ENCODE measurements at regions not wholly inside any gene's neighbourhood (a gene's known extent, or its start where the extent isn't known, plus 50 kb on each side); places are given as distances from the start of the nearest gene placed in this dataset.
"Not testable (repeated sequence)": the region's sequence is repeated elsewhere in the genome, so short reads cannot be mapped to it uniquely, and the experiment has no call there.

- Mint-ChIP-seq H3K36me3 (peaks cover 0 to 4% of the 10 kb centered on the region in 2 donors), H3K27ac (no peak overlapping the region), H3K9me3 (peaks cover 0 to 4% of the 10 kb centered on the region in 2 donors)
- DNase-seq (ENCODE audit: low spot score in 2 of 2) (no peak), ATAC-seq (no peak)
Measured at GRCh38 chr4:101630319-101630986, 160.1 kb upstream of the BANK1 start.

- Mint-ChIP-seq H3K27ac (no peak overlapping the region), H3K9me3 (no peaks in the 10 kb centered on the region), H3K36me3 (no peaks in the 10 kb centered on the region)
- DNase-seq (ENCODE audit: low spot score in 2 of 2) (no peak), ATAC-seq (no peak)
Measured at GRCh38 chr4:101621120-101621519, 169.4 kb upstream of the BANK1 start.

GRCh38 chr4:101615652-101616051 lies 174.9 kb upstream of the BANK1 start:
- H3K36me3 Mint-ChIP-seq, result no peaks in the 10 kb centered on the region
- no peaks in the 10 kb centered on the region for H3K9me3 Mint-ChIP-seq
- DNase-seq (ENCODE audit: low spot score in 2 of 2), result no peak
- H3K27ac Mint-ChIP-seq, result no peak overlapping the region
- ATAC-seq, result no peak

GRCh38 chr4:101606989-101607388 lies 183.5 kb upstream of the BANK1 start:
- DNase-seq (ENCODE audit: low spot score in 2 of 2); ATAC-seq; H3K36me3 Mint-ChIP-seq; H3K27ac Mint-ChIP-seq; H3K9me3 Mint-ChIP-seq: not testable (repeated sequence)

- Mint-ChIP-seq H3K9me3 (peaks cover 6 to 9% of the 10 kb centered on the region in 2 donors), H3K36me3 (peaks cover 0 to 9% of the 10 kb centered on the region in 2 donors), H3K27ac (no peak overlapping the region)
- ATAC-seq (no peak), DNase-seq (ENCODE audit: low spot score in 2 of 2) (no peak)
Measured at GRCh38 chr4:101604976-101605375, 185.6 kb upstream of the BANK1 start.

- H3K27ac Mint-ChIP-seq, result no peak overlapping the region
- DNase-seq (ENCODE audit: low spot score in 2 of 2) (no peak), ATAC-seq (no peak)
- no peaks in the 10 kb centered on the region for H3K9me3 Mint-ChIP-seq
- no peaks in the 10 kb centered on the region for H3K36me3 Mint-ChIP-seq
Measured at GRCh38 chr4:101600287-101600686, 190.2 kb upstream of the BANK1 start.

GRCh38 chr4:101599620-101600019 lies 190.9 kb upstream of the BANK1 start:
- peak in 1 of 2 donors; percentile 64 for ATAC-seq
- no peak overlapping the region for H3K27ac Mint-ChIP-seq
- no peaks in the 10 kb centered on the region for H3K36me3 Mint-ChIP-seq
- H3K9me3 Mint-ChIP-seq, result no peaks in the 10 kb centered on the region
- DNase-seq (ENCODE audit: low spot score in 2 of 2), result no peak

GRCh38 chr4:101596781-101597552 lies 193.6 kb upstream of the BANK1 start:
- H3K27ac Mint-ChIP-seq, result no peak overlapping the region
- H3K9me3 Mint-ChIP-seq, result no peaks in the 10 kb centered on the region
- ATAC-seq (no peak), DNase-seq (ENCODE audit: low spot score in 2 of 2) (no peak)
- H3K36me3 Mint-ChIP-seq, result no peaks in the 10 kb centered on the region

- no peak for DNase-seq (ENCODE audit: low spot score in 2 of 2)
- no peaks in the 10 kb centered on the region for H3K9me3 Mint-ChIP-seq
- H3K27ac Mint-ChIP-seq, result no peak overlapping the region
- H3K36me3 Mint-ChIP-seq, result no peaks in the 10 kb centered on the region
- no peak for ATAC-seq
Measured at GRCh38 chr4:101594588-101594987, 195.9 kb upstream of the BANK1 start.

GRCh38 chr4:101593666-101594065 lies 196.9 kb upstream of the BANK1 start:
- ATAC-seq, result no peak
- no peak overlapping the region for H3K27ac Mint-ChIP-seq
- no peak for DNase-seq (ENCODE audit: low spot score in 2 of 2)
- H3K9me3 Mint-ChIP-seq, result no peaks in the 10 kb centered on the region
- no peaks in the 10 kb centered on the region for H3K36me3 Mint-ChIP-seq

GRCh38 chr4:101584306-101584705 lies 206.2 kb upstream of the BANK1 start:
- DNase-seq (ENCODE audit: low spot score in 2 of 2), result no peak
- H3K9me3 Mint-ChIP-seq, result peaks cover 16% of the 10 kb centered on the region in 2 donors
- peaks cover 4 to 23% of the 10 kb centered on the region in 2 donors for H3K36me3 Mint-ChIP-seq
- no peak for ATAC-seq
- no peak overlapping the region for H3K27ac Mint-ChIP-seq

GRCh38 chr4:101563126-101563525 lies 215.8 kb upstream of the PPP3CA start:
- DNase-seq (ENCODE audit: low spot score in 2 of 2) (no peak), ATAC-seq (no peak)
- H3K36me3 Mint-ChIP-seq, result peaks cover 12 to 15% of the 10 kb centered on the region in 2 donors
- H3K9me3 Mint-ChIP-seq, result peaks cover 8 to 12% of the 10 kb centered on the region in 2 donors
- H3K27ac Mint-ChIP-seq, result no peak overlapping the region

- ATAC-seq (peak in 1 of 2 donors; percentile 96), DNase-seq (ENCODE audit: low spot score in 2 of 2) (no peak)
- no peak overlapping the region for H3K27ac Mint-ChIP-seq
- peaks cover 5 to 23% of the 10 kb centered on the region in 2 donors for H3K9me3 Mint-ChIP-seq
- H3K36me3 Mint-ChIP-seq, result peaks cover 12 to 18% of the 10 kb centered on the region in 2 donors
Measured at GRCh38 chr4:101556842-101557241, 209.5 kb upstream of the PPP3CA start.

- DNase-seq (ENCODE audit: low spot score in 2 of 2) (no peak), ATAC-seq (no peak)
- Mint-ChIP-seq H3K36me3 (peaks cover 12 to 18% of the 10 kb centered on the region in 2 donors), H3K27ac (no peak overlapping the region), H3K9me3 (peaks cover 5 to 23% of the 10 kb centered on the region in 2 donors)
Measured at GRCh38 chr4:101555341-101555880, 208.1 kb upstream of the PPP3CA start.

GRCh38 chr4:101540336-101540735 lies 193.0 kb upstream of the PPP3CA start:
- DNase-seq (ENCODE audit: low spot score in 2 of 2) (no peak), ATAC-seq (no peak)
- H3K36me3 Mint-ChIP-seq, result peaks cover 5 to 14% of the 10 kb centered on the region in 2 donors
- H3K9me3 Mint-ChIP-seq, result no peaks in the 10 kb centered on the region
- no peak overlapping the region for H3K27ac Mint-ChIP-seq

- Mint-ChIP-seq H3K27ac (no peak overlapping the region), H3K9me3 (peaks cover 4 to 6% of the 10 kb centered on the region in 2 donors), H3K36me3 (peaks cover 7 to 21% of the 10 kb centered on the region in 2 donors)
- ATAC-seq (no peak), DNase-seq (ENCODE audit: low spot score in 2 of 2) (no peak)
Measured at GRCh38 chr4:101528526-101528925, 181.2 kb upstream of the PPP3CA start.

GRCh38 chr4:101527188-101527587 lies 179.9 kb upstream of the PPP3CA start:
- DNase-seq (ENCODE audit: low spot score in 2 of 2) (peak; percentile 47 to 66), ATAC-seq (peak; percentile 99 to 100)
- Mint-ChIP-seq H3K36me3 (peaks cover 7 to 16% of the 10 kb centered on the region in 2 donors), H3K9me3 (peaks cover 4 to 6% of the 10 kb centered on the region in 2 donors), H3K27ac (peak overlapping the region in 1 of 2 donors; percentile 13)

Data from activated naive CD4-positive, alpha-beta T cell treated with anti-CD3 and anti-CD28 coated beads, Interleukin-2, amount 50 U/mL, for 72 hours (primary cell).